ENCODE measurements at regions not wholly inside any gene's neighbourhood (a gene's known extent, or its start where the extent isn't known, plus 50 kb on each side); places are given as distances from the start of the nearest gene placed in this dataset.
A peak's percentile ranks its signal among the peaks of the same experiment; 100 is the strongest.

DNA sequence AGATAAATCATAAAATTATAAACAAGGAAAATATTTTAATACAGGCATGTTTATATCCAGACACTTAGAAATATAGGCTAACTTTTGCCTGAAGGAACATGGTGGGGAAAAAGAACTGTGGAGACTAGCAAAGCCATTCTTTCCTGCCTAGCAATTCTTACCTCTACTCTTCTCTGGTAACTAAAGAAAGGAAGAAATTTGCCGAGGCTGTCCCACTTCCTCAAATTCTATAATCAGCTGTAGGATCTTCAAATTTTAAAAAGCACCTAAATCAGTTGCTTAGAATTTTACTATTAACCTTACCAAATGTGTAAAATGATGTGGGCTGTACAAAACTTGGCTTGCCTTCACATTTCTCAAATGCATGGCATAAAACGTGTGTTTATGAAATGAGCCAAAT lies 249.1 kb upstream of the SMARCA2 start:
- Mint-ChIP-seq H3K4me3 (no peak overlapping the region), H3K27me3 (peaks cover 7% of the 10 kb centered on the region), H3K9me3 (no peaks in the 10 kb centered on the region), H3K4me1 (no peaks in the 10 kb centered on the region), H3K36me3 (ENCODE audit: low read depth) (no peaks in the 10 kb centered on the region), H3K27ac (no peak overlapping the region)
- ChIA-PET POLR2A (no interaction called here), CTCF (no interaction called here)
- DNase-seq: no peak

DNA sequence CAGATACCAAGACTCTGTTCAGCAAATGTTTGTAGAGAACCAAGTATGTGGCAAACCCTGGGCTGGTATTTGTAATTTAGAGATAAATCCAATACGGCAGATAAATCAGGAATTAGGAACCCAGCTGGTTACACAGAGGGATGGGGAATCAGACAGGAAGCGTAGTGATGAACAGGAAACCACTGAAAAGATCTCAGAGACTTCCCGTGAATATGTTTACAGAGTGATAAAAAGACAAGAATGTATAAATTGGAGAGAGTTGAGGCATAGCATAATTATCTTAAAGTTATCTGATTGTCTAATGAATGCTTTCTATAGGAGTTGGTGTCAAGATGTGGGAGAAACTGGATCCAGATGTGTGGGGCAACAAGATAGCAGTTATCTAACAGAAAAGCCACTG lies 246.6 kb upstream of the SMARCA2 start:
- DNase-seq: no peak
- Mint-ChIP-seq H3K9me3 (no peaks in the 10 kb centered on the region), H3K4me3 (no peak overlapping the region), H3K27me3 (peaks cover 7% of the 10 kb centered on the region), H3K36me3 (ENCODE audit: low read depth) (no peaks in the 10 kb centered on the region), H3K27ac (no peak overlapping the region), H3K4me1 (no peaks in the 10 kb centered on the region)
- CTCF ChIA-PET: no interaction called here
- POLR2A ChIA-PET: no interaction called here

DNA sequence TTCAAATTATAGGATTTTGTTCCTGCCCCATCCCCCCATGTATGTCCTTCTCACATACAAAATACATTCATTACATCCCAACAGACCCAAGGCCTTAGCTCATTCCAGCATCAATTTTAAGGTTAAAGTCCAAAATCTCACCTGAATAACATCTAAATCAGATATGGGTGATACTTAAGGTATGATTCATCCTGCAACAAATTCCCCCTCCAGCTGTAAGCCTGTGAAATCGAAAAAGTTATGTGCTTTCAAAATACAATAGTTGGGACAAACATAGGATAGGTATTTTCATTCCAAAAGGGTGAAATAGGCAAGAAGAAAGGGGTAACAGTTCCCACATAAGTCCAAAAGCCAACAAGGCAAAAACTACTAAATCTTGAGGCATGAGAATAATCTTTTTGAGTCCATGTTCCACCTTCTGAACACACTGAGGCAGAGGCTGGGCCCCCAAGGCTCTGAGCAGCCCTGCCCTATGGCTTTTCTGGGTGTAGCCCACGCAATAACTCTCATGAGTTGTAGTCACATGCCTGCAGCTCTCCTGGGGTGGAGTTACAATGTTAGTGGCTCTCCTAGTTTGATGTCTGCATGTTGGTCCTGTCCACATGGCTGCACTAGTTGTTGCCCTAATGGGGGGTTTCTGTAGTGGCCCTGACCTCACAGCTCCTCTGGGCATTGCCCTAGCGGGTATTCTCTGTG lies 243.9 kb upstream of the SMARCA2 start:
- Mint-ChIP-seq H3K27ac (no peak overlapping the region), H3K36me3 (ENCODE audit: low read depth) (no peaks in the 10 kb centered on the region), H3K4me1 (no peaks in the 10 kb centered on the region), H3K27me3 (peaks cover 7% of the 10 kb centered on the region), H3K9me3 (no peaks in the 10 kb centered on the region), H3K4me3 (no peak overlapping the region)
- ChIA-PET CTCF (no interaction called here), POLR2A (no interaction called here)
- DNase-seq: no peak

DNA sequence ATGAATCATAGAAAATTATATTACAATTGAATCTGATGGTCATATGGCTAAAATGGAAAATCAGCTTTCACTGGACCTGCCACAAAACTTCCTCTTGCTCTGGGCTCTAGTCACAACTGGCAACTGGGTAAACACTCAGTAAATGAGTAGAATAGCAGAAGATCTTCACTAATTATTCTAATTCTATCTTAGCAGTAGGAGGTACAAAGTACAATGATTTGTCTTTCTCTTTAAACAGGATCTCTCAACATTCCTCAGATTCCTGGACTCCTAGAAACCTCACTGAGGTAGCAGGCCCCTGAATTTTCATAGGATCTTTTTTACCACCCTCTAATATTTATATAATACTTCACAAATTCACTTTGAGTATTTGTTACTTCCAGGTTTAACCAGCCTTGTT lies 239.9 kb upstream of the SMARCA2 start:
- H3K27ac Mint-ChIP-seq: no peak overlapping the region
- H3K4me1 Mint-ChIP-seq: no peaks in the 10 kb centered on the region
- H3K9me3 Mint-ChIP-seq: no peaks in the 10 kb centered on the region
- H3K4me3 Mint-ChIP-seq: no peak overlapping the region
- CTCF ChIA-PET: no interaction called here
- no peak for DNase-seq
- H3K27me3 Mint-ChIP-seq: no peaks in the 10 kb centered on the region
- no peaks in the 10 kb centered on the region for H3K36me3 Mint-ChIP-seq (ENCODE audit: low read depth)
- POLR2A ChIA-PET: no interaction called here

DNA sequence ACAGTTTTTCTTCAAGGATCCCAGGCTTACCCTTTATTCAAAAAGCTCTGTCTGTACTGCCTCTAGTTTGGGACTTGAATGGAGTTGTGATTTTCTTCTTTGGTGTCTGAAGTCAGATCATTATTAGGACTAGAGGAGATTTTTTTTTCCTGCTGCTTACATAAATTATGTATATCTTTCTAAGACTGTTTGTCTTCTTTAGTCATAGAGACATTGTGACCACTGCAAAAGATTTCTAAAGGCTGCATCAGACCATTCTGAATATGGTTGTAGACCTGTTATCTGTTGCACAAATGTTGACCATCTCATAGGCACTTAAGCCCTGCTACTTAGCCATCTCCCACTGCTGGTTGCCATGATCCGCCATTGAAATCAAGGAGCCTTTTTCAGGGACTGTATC lies 238.5 kb upstream of the SMARCA2 start:
- DNase-seq: no peak
- Mint-ChIP-seq H3K4me1 (no peaks in the 10 kb centered on the region), H3K27ac (no peak overlapping the region), H3K4me3 (no peak overlapping the region), H3K27me3 (no peaks in the 10 kb centered on the region), H3K36me3 (ENCODE audit: low read depth) (no peaks in the 10 kb centered on the region), H3K9me3 (no peaks in the 10 kb centered on the region)
- ChIA-PET POLR2A (no interaction called here), CTCF (no interaction called here)

DNA sequence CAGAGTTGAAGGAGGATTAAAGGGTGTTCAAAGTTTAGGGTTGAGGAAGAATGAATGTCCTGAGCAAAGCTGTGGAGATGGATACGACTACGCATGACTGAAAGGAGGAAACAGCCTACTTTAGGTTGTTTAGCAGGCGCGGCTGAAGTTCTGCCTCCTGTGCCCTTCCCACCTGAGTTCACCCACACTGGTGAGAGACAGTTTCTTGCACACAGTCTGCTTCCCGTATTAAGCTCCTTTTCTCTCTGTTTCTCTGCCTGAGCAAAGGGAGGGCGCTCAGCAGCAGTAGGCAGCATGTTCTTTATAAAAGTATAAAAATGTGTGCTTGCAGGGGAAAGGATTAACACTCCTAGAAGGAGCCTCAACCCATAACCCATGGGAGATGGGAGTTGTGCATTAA lies 224.0 kb upstream of the SMARCA2 start:
- H3K9me3 Mint-ChIP-seq: no peaks in the 10 kb centered on the region
- H3K27ac Mint-ChIP-seq: no peak overlapping the region
- no peak for DNase-seq
- ChIA-PET CTCF (no interaction called here), POLR2A (no interaction called here)
- no peak overlapping the region for H3K4me3 Mint-ChIP-seq
- H3K4me1 Mint-ChIP-seq: no peaks in the 10 kb centered on the region
- no peaks in the 10 kb centered on the region for H3K36me3 Mint-ChIP-seq (ENCODE audit: low read depth)
- H3K27me3 Mint-ChIP-seq: no peaks in the 10 kb centered on the region

DNA sequence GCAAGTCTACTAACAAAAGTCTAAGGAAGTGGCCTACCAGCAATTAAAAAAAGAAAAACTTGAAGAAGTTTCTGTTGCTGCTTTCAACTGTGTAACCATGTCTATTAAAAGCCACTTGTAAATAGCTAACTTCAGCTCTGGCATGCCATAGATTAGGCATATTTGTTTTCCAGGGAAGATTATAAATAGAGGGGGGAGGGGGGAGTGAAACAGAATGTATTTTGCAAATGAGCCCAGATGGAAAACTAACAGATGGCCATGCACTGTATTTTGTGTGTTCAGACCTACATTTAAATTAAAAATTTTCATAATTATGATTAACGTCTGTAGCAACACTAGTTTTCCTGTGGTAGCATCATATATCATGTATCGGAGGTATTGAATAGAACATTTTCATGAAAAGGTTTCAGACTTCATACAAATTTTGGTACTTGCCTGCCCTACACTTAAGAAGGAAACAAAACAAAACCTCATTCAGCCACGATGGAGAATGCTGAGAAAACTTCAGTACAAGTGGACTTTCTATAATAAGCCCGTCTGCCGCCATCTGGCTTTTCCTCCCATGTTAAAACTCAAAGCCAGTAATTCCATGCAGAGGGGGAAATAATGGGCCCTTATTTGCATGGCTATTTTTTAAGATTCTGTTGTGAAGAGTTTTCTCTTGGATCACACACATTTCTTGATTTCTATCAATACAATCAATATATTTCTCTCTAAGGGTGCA lies 220.4 kb upstream of the SMARCA2 start:
- H3K36me3 Mint-ChIP-seq (ENCODE audit: low read depth): no peaks in the 10 kb centered on the region
- ChIA-PET POLR2A (no interaction called here), CTCF (no interaction called here)
- H3K4me3 Mint-ChIP-seq: no peak overlapping the region
- H3K27me3 Mint-ChIP-seq: no peaks in the 10 kb centered on the region
- H3K4me1 Mint-ChIP-seq: no peaks in the 10 kb centered on the region
- H3K9me3 Mint-ChIP-seq: no peaks in the 10 kb centered on the region
- no peak overlapping the region for H3K27ac Mint-ChIP-seq
- no peak for DNase-seq

DNA sequence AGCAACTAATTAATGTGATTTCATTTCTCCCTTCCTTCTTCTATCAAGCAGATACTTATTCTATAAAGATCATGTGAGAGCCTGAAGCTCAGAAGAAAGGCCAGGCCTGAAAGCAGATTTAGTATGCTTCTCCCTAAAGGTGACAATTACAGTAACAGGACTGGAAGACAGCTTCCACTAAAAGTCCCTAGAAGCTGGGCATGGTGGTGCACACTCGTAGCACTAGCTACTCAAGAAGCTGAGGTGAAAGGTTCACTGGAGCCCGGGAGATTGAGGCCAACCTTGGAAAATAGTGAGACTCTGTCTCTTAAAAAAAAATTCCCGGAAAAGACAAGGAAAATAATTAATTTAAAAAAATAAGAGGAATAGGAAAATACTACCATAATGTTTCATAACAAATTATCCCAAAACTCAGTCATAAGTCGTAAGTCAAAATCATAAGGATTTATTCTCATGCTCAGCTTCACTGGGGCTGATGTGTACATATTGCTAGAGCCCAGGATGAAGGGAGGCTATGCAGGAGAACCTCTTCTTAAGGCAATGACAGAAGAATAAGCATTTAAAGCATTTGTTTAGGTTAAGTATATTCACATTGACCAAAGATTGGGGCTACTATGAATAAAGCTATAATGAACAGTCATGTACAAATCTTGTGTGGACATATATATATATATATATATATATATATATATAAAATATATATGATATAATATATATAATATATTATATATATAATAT lies 210.8 kb upstream of the SMARCA2 start:
- Mint-ChIP-seq H3K4me3 (no peak overlapping the region), H3K27ac (no peak overlapping the region), H3K9me3 (no peaks in the 10 kb centered on the region), H3K36me3 (ENCODE audit: low read depth) (no peaks in the 10 kb centered on the region), H3K27me3 (no peaks in the 10 kb centered on the region), H3K4me1 (peaks cover 5% of the 10 kb centered on the region)
- no peak for DNase-seq
- ChIA-PET POLR2A (no interaction called here), CTCF (no interaction called here)

DNA sequence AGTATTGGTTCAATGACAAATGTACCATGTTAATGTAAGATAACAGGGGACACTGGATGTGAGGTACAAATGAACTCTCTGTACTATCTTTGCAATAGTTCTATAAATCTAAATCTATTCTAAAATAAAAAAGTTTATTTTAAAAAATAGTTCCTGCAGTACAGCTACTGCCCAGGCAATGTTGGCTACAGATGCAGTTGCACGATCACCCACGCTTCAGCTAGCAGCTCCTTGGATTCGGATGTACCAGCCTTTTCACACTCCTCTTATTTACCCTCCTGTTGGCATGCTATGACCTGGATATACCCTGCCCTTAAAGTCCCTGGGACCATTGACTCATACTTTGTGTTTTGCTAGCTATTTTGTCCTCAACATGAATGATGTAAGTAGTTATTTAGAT lies 185.4 kb upstream of the SMARCA2 start:
- no peak overlapping the region for H3K4me3 Mint-ChIP-seq
- H3K9me3 Mint-ChIP-seq: no peaks in the 10 kb centered on the region
- no peaks in the 10 kb centered on the region for H3K4me1 Mint-ChIP-seq
- H3K27me3 Mint-ChIP-seq: peaks cover 10% of the 10 kb centered on the region
- no peak overlapping the region for H3K27ac Mint-ChIP-seq
- DNase-seq: no peak
- CTCF ChIA-PET: no interaction called here
- POLR2A ChIA-PET: no interaction called here
- no peaks in the 10 kb centered on the region for H3K36me3 Mint-ChIP-seq (ENCODE audit: low read depth)

DNA sequence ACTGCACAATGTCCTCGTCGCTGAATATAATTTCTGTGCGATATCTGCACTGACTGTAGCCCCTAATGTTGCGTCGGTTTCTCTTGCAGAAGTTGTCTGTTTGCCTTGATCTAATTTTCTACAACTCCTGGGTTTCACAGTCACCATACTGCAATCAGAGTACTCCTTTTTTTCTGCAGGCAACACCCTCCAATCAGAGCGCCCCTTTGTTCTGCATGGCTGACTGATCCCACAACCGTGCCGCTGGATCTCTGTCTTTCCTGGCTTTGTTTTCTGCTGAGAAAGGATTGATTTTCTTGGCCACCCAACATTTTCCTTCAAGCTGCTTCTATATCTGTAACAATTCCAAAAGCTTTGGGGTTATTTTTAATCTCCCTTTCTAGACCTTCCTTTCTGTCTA lies 182.2 kb upstream of the SMARCA2 start:
- ChIA-PET CTCF (no interaction called here), POLR2A (no interaction called here)
- Mint-ChIP-seq H3K9me3 (no peaks in the 10 kb centered on the region), H3K4me3 (no peak overlapping the region), H3K27ac (no peak overlapping the region), H3K36me3 (ENCODE audit: low read depth) (no peaks in the 10 kb centered on the region), H3K27me3 (peaks cover 7% of the 10 kb centered on the region), H3K4me1 (no peaks in the 10 kb centered on the region)
- DNase-seq: no peak

DNA sequence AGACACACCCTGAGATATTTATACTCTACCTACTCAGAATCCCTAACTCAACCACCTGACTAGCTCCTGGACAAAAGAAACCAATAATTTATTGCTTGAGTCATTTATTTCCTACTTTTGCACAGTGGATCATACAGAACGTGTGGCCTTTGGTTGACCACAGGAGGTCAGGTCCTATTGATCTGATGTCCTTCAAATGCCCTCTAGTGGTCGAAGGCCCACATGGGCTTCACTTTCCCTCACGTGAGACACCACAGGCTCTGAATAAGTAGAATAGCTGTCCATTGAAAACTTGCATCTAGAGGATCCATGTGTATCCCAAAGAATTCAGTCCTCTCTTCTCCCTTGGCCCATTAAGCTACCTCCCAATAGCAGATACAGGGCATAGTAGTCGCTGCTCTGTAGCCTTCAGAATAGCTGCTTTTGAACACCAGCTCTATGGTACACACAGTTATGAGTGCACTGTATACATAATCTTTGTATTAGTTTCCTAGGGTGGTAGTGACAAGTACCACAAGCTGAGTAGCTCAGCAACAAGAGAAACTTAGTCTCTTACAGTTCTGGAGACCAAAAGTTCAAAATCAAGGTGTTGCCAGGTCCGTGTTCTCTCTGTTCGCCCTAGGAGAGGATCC lies 177.6 kb upstream of the SMARCA2 start:
- ChIA-PET CTCF (interaction anchor here (1.3 kb wide), 1 partner anchor 10 kb away, joined by 3 read pairs; no protein-coding TSS in a partner anchor), POLR2A (no interaction called here)
- peak; percentile 17 for DNase-seq
- no peaks in the 10 kb centered on the region for H3K36me3 Mint-ChIP-seq (ENCODE audit: low read depth)
- H3K27ac Mint-ChIP-seq: no peak overlapping the region
- H3K4me1 Mint-ChIP-seq: no peaks in the 10 kb centered on the region
- no peaks in the 10 kb centered on the region for H3K9me3 Mint-ChIP-seq
- H3K27me3 Mint-ChIP-seq: peaks cover 7% of the 10 kb centered on the region
- no peak overlapping the region for H3K4me3 Mint-ChIP-seq

DNA sequence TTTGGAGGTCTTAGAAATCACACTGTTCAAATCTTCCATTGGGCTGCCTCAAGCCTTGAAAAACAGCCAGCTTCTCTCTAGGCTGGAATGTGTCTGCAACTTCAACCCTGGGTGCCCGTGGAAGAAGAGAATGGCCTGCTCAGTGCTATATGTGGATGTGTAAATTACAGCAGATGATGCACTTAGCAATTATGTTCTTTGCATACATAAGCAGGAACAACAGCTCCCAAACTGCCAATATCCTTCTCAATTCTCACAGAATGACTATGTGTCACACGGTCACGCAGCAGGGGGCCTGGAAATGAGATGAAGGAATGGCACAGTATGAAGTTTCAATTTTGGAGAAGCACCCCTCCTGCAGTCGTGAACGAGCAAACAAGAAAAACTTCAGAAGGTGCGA lies 175.2 kb upstream of the SMARCA2 start:
- Mint-ChIP-seq H3K9me3 (no peaks in the 10 kb centered on the region), H3K4me1 (no peaks in the 10 kb centered on the region), H3K27me3 (peaks cover 2% of the 10 kb centered on the region), H3K36me3 (ENCODE audit: low read depth) (no peaks in the 10 kb centered on the region), H3K4me3 (no peak overlapping the region), H3K27ac (no peak overlapping the region)
- POLR2A ChIA-PET: no interaction called here
- DNase-seq: no peak
- CTCF ChIA-PET: no interaction called here

DNA sequence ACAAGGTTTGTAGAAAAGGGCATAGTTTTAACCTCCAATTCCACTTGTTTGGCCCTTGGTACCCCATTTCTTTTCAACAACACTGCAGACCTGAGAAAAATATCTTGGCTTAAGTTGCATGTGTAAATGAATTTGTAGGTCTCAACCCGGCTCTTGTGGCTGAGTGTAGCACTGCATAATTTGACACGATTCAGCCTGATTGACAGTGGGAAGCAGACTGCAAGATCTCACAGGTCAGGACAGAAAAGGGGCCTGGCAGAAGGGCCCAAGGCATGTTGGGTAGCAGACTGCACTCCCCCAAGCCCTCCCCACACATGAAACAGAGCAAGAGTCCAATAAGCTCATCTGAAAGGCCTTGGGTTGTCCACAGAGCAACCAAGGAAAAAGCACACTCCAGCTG lies 169.7 kb upstream of the SMARCA2 start:
- Mint-ChIP-seq H3K36me3 (ENCODE audit: low read depth) (no peaks in the 10 kb centered on the region), H3K27me3 (no peaks in the 10 kb centered on the region), H3K27ac (no peak overlapping the region), H3K9me3 (no peaks in the 10 kb centered on the region), H3K4me3 (no peak overlapping the region), H3K4me1 (no peaks in the 10 kb centered on the region)
- DNase-seq: no peak
- ChIA-PET CTCF (no interaction called here), POLR2A (no interaction called here)

Data from activated CD4-positive, alpha-beta memory T cell treated with anti-CD3 and anti-CD28 coated beads, Interleukin-2, amount 10 ng/mL, durations not matched to agents 7 days and 5 days (primary cell).